Lower leg skin (tissue), 3 donors: ENCODE measurements at regions not wholly inside any gene's neighbourhood (a gene's known extent, or its start where the extent isn't known, plus 50 kb on each side); places are given as distances from the start of the nearest gene placed in this dataset.

Experiments
- CTCF ChIP-seq, 3 donors: fragments of 450-650 bp; IDR thresholded peaks; one replicate each; pipeline ENCODE4 v1.5.1; 2016; ENCODE audit warnings: antibody characterized with exemption in 3 of 3, mild to moderate bottlenecking in 3 of 3, moderate library complexity in 2 of 3
- POLR2A ChIP-seq, 2 donors: fragments of 450-650 bp; IDR thresholded peaks; one replicate each; pipeline ENCODE4 v1.6.1; 2016 to 2017; ENCODE audit warnings: antibody characterized with exemption in 2 of 2, mild to moderate bottlenecking in 1 of 2, moderate library complexity in 1 of 2

GRCh38 chr10:4645836-4646235 is 180.2 kb upstream of the AKR1E2 start:
- TF ChIP-seq CTCF (IDR thresholded peaks at IDR 0.05) (no peak), POLR2A (IDR thresholded peaks at IDR 0.05) (no peak)
